GM06990 (cell line): ENCODE measurements at regions not wholly inside any gene's neighbourhood (a gene's known extent, or its start where the extent isn't known, plus 50 kb on each side); places are given as distances from the start of the nearest gene placed in this dataset.

ENCODE experiments used
- DNase-seq: peaks from one replicate; pipeline ENCODE4 v3.0.0-alpha.2; 2011; ENCODE audit not compliant: insufficient read length; ENCODE audit errors: extremely low read depth
- H3K27me3 ChIP-seq: replicated peaks from 2 replicates; pipeline ENCODE4 v1.6.0; 2011; ENCODE audit warnings: low read length; ENCODE audit not compliant: control insufficient read depth, insufficient read depth
- H3K36me3 ChIP-seq: 2 replicates; pipeline ENCODE4 v1.5.1; 2011; ENCODE audit warnings: low read length; ENCODE audit not compliant: control insufficient read depth, insufficient read depth
- H3K4me3 ChIP-seq: replicated peaks from 2 replicates; pipeline ENCODE4 v1.5.1; 2011; ENCODE audit warnings: low read depth, mild to moderate bottlenecking, control low read depth, low read length
- TF ChIP-seq, protein P1 (sequence below): IDR thresholded peaks from 2 replicates; pipeline ENCODE4 v1.5.1; 2011; ENCODE audit warnings: low read length, control low read depth, mild to moderate bottlenecking, inconsistent platforms; ENCODE audit not compliant: insufficient read depth, poor library complexity, severe bottlenecking

DNA sequence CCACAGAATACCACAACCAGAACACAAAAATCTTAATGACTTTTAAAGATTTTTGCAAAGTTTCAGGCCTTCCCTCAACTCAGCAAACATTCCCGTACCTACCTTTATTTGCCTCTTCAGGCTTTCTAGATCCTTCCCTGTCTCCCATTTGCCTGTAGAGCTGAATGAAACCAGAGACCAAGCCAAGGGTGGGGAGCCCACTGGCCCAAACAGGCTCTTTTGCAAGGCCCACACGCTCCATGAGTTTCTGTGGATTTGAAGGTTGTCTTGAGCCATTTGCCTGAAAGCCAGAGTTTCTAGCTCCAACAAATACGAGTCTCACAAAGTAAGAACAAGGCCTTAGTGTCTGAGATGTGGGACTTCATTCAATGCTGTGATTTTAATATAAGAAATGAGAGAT is 107.8 kb downstream of the GAS1 start:
- TF ChIP-seq, protein P1, sequence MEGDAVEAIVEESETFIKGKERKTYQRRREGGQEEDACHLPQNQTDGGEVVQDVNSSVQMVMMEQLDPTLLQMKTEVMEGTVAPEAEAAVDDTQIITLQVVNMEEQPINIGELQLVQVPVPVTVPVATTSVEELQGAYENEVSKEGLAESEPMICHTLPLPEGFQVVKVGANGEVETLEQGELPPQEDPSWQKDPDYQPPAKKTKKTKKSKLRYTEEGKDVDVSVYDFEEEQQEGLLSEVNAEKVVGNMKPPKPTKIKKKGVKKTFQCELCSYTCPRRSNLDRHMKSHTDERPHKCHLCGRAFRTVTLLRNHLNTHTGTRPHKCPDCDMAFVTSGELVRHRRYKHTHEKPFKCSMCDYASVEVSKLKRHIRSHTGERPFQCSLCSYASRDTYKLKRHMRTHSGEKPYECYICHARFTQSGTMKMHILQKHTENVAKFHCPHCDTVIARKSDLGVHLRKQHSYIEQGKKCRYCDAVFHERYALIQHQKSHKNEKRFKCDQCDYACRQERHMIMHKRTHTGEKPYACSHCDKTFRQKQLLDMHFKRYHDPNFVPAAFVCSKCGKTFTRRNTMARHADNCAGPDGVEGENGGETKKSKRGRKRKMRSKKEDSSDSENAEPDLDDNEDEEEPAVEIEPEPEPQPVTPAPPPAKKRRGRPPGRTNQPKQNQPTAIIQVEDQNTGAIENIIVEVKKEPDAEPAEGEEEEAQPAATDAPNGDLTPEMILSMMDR, result no peak
- Histone ChIP-seq H3K36me3 (no peaks in the 10 kb centered on the region), H3K4me3 (no peak overlapping the region), H3K27me3 (no peaks in the 10 kb centered on the region; the same call in 1 of the 2 replicates)
- no peak for DNase-seq

DNA sequence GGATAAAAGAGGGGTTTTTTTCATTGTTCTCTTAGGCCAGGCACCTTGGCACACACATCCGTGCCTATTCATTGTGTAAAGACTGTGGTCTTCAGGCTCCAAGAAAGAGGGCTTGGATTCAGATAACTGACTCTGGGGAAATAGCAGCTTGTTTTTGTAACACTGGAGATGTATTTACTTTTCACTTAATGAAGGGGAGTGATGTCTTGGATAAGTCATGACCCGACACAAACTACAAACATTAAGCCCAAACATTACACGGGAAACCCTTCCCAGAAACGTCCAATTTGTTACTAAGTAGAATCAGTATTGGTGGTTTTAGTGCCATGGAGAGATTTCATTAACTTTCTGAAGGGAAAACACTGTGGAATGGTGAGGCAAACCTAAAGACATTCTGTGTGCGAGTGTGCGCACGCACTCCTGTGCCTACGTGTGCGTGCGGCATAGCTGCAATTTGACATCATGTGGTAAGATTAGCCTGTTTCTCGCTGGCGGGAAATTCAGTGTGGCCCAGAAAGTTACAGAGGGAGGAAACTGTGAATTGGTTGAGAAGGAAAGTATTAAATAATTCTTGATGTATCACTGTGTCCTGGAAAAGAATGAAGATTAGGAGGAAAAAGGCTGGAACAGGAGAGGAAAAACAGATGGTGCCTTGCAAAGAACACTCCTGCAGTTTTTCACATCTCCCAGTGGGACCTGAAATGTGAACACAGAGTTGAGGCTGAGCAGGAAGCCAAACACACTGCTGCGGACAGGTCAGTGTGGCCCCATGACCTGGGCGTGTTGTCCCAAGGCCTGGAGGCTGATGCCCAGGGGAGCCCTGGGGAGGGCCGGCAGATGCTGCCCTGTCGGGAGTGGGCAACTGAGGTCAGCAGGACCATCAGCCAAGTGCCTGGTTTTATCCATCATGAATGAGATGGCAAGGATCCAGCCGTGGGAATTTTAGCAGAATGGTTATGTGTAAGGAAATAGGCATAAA is 108.5 kb downstream of the GAS1 start:
- H3K27me3 ChIP-seq, result no peaks in the 10 kb centered on the region; the same call in 1 of the 2 replicates
- H3K36me3 ChIP-seq, result no peaks in the 10 kb centered on the region
- no peak for DNase-seq
- TF ChIP-seq, protein P1, result no peak
- no peak overlapping the region for H3K4me3 ChIP-seq

DNA sequence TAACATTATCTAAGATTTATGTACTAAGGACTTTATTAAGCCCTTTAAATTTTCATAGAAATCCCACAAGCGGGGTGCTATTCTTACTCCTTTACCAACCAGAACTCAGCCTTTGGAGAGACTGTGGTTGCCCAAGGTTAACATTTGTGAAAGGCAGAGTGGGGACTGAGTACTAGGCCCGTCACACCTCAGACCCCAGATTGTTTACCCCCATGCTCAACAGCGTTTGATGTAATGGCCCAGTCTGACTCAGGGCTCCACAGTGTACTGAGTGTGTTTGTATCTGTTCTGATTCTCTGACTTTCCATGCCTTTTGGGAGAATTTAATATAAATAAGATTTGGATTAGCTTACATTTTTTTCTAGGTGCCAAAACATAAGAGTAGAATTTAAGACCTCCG is 110.0 kb downstream of the GAS1 start:
- TF ChIP-seq, protein P1, result no peak
- H3K4me3 ChIP-seq, result no peak overlapping the region
- no peaks in the 10 kb centered on the region for H3K36me3 ChIP-seq
- DNase-seq, result no peak
- no peaks in the 10 kb centered on the region; the same call in 1 of the 2 replicates for H3K27me3 ChIP-seq

DNA sequence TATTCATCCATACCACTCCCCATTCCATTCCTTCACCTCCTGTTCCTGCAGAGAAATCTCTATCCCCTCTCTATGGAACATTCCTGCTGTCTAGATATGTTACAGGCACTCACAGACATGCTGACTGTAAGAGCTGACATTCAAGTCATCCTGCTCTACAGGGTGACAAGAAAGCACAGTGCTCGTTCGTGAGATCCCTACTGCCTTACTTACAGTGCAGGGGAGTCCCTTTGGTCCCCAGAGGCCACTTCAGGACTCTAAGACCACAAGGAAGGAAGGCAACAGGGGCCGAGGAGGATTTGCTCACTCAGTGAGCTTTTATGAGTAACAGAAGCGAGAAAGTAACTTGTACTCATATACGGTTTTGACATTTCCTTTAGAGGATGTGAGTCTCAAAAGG is 110.5 kb downstream of the GAS1 start:
- H3K36me3 ChIP-seq, result no peaks in the 10 kb centered on the region
- no peak overlapping the region for H3K4me3 ChIP-seq
- TF ChIP-seq, protein P1, result no peak
- no peaks in the 10 kb centered on the region; the same call in 1 of the 2 replicates for H3K27me3 ChIP-seq
- no peak for DNase-seq

DNA sequence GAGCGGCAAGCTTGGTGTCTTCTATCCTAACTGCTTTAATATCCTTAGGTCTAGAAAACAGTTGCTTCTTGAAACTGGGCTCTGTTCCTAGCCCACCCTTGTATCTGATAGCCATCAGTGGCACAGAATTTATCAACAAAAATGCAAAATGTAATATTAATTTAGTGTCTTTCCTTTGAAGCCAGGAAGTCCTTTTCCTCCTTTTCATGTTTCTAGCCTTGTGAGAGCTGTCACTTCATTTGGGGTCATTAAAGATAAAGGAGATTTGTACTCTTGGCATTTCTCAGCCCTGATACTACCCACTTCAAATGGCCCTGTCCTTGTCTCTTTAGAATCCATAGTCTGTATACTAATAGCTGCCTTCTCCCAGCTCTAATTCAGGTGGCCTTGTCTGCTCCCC is 111.0 kb downstream of the GAS1 start:
- DNase-seq, result no peak
- Histone ChIP-seq H3K4me3 (no peak overlapping the region), H3K36me3 (no peaks in the 10 kb centered on the region), H3K27me3 (no peaks in the 10 kb centered on the region; the same call in 1 of the 2 replicates)
- TF ChIP-seq, protein P1, result no peak
